Dedifferentiated amniotic fluid mesenchymal stem cell (primary cell): ENCODE measurements at regions not wholly inside any gene's neighbourhood (a gene's known extent, or its start where the extent isn't known, plus 50 kb on each side); places are given as distances from the start of the nearest gene placed in this dataset.
"Not testable (repeated sequence)": the region's sequence is repeated elsewhere in the genome, so short reads cannot be mapped to it uniquely, and the experiment has no call there.

Experiments
- DNase-seq: peaks from one replicate; pipeline ENCODE4 v3.0.0-alpha.2; 2016; ENCODE audit errors: extremely low spot score

GRCh38 chr20:1754306-1754705, 96.7 kb upstream of the SIRPG start:
- DNase-seq, result no peak

GRCh38 chr20:1752045-1752444, 94.5 kb upstream of the SIRPG start:
- DNase-seq, result no peak

DNA sequence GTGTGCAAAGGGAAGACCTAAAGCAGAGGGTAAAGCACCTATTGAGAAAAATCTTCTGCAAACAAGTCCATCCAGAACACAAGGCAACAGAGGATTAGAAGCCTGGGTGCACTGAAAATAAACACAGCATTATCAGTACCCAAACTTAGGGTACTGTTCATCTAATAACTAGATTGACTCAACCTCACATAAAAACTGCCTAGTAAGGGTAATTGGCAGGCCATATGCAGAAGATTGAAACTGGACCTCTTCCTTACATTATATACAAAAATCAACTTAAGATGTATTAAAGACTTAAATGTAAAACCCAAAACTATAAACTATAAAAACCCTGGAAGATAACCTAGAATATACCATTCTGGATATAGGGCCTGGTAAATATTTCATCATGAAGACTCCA, 91.2 kb upstream of the SIRPG start:
- no peak for DNase-seq

DNA sequence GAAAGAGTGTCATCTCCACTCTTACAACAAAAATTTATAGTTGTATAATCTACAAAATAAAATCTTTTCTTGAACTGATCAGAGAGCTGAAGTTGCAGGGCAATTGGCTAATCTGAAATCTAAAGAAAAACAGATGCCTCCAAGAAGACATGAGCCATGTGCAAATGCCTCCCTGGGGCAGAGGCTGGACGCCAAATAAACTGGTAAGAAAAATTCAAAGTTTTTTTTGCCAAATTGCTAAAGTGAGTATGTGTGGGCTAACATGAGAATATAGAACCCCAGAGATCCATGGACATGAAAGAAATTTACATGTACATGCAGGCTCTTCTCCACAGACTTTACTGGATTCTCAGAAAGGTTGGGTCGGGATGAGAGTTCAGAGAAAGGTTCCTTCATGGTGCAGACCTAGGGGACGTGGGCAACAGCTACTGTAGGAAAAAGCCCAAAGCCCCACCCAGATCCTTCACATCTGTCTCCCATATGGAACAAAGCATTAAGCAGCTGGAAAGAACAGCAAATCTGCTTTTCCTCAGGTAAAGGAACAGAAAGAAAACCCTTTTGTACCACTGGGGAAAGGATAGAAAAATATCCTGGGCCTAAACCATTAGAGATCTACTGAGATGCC, 90.5 kb upstream of the SIRPG start:
- no peak for DNase-seq

- not testable (repeated sequence) for DNase-seq
Observed at GRCh38 chr20:1742049-1742434, 84.5 kb upstream of the SIRPG start.

GRCh38 chr20:1741309-1742048, 83.9 kb upstream of the SIRPG start:
- no peak for DNase-seq

DNA sequence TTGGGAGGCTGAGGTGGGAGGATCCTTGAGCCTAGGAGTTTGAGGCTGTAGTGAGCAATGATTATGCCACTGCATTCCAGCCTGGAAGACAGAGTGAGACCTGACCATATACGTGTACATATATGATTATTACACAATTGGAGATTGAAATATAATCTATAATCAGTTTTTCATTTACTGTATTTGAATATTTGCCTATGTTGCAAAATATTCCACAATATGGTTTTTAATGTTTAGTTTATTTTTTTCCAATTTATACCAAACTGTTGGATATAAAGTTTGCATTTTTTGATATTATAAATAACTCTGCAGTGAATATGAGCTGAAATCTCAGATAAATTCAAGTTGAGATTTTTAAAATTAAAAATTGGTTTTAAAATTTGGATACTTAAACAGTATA, 79.6 kb upstream of the SIRPG start:
- no peak for DNase-seq

GRCh38 chr20:1735417-1736089, 78.0 kb upstream of the SIRPG start:
- no peak for DNase-seq

- no peak for DNase-seq
Observed at GRCh38 chr20:1734269-1734858, 76.8 kb upstream of the SIRPG start.

GRCh38 chr20:1731828-1732375, 74.3 kb upstream of the SIRPG start:
- DNase-seq, result not testable (repeated sequence)

- DNase-seq, result not testable (repeated sequence)
Observed at GRCh38 chr20:1730981-1731711, 73.6 kb upstream of the SIRPG start.

GRCh38 chr20:1727303-1727702, 69.7 kb upstream of the SIRPG start:
- DNase-seq, result not testable (repeated sequence)

DNA sequence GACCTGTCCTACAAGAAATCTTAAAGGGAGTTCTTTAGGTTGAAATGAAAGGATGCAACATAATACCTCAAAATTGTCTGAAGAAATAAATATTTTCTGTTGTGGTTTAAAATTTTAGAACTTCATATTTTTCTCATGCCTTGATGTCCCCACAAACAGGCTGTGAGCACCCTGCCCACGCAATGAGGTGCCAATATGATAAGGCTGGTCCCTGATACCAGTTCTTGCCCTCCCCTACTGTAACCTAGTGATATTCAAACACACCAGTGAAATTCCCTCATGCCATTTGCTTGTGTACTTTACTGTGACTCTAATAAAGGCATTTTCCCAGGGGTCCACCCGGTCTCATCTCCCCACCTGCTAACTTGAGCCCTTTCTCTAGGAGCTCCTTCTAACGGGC, 67.3 kb upstream of the SIRPG start:
- no peak for DNase-seq

DNA sequence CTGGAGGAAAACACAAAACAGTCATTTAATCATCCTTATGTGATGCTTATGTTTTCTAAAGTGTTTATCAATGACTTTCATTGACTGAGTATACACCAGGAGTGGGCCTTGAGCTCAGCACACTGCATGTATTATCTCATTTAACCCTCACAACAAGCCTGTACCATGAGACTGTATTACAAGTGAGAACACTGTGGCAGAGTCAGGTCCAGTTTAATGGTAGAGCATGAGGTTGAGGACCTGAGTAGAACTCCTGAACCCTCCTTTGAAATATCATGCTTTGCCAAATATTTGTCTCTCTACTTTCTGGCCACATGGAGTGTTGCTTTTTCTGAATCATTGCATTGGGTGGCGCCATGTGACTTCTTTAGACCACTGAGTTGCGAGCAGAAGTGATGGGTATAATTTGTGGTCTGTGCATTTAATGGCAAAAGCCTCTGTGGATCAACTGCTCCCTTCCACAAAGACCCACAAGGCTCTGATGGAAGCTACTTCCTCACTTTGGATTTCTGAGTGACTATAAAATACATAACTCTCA, 65.0 kb upstream of the SIRPG start:
- no peak for DNase-seq

GRCh38 chr20:1721687-1722512, 64.3 kb upstream of the SIRPG start:
- no peak for DNase-seq

DNA sequence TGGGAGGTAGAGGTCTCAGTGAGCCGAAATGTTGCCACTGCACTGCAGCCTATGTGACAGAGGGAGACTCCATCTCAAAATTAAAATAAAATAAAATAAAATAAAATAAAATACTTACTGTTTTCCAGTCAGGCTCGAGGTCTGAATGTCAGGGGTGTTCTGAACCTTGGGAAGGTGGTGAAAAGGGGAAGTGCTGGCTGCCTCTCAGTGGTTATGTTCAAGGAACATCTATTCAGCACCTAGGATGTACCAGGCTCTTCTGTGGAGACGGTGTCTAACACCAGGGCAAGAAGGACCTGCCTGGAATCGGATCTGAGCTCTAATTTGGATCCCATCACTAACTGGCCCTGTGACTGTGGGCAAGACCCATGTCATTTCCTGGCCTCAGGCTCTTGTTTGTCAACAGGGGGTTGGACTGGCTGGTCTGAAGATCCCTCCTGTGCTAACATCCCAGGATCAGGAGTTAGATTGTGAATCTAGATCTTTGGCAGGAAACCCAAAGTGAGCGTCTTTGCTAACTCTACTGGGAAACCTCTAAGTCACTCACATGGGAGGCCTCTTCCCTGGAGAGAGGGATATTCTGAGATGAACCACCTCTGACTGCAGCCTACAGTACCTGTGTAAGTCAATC, 63.4 kb upstream of the SIRPG start:
- DNase-seq, result no peak

- no peak for DNase-seq
Observed at GRCh38 chr20:1720226-1720625, 62.6 kb upstream of the SIRPG start.

DNA sequence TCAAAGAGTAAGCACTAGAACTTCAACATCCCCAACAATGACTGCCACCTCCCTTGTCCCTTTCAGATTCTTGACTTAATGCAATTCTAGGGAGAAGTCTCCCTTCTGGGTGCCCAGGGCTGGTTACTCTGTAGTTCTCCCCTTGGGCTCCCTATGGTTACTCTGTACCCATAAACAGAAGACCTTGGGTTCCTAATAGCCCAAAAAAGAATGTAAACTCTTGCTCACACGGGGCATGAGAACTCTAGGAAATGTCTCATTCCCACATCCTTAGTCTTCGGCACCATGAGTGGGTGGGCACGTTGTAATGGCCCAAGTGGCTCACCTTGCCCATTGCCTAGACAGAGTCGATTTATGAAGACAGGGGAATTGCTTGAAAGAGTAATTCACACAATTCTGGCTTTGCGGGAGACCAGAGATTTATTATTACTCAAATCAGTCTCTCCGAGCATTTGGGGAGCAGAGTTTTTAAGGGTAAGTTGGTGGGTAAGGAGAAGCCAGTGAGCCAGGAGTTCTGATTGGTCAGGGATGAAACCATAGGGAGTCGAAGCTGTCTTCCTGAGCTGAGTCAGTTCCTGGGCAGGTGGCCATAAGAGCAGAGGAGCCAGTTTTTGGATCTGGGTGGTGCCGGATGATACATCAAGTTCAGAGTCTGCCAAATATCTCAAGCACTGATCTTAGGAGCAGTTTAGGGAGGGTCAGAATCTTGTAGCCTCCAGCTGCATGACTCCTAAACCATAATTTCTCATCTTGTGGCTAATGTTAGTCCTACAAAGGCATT, 61.2 kb upstream of the SIRPG start:
- DNase-seq, result peak; percentile 26
